H9 (cell line): ENCODE measurements at regions not wholly inside any gene's neighbourhood (a gene's known extent, or its start where the extent isn't known, plus 50 kb on each side); places are given as distances from the start of the nearest gene placed in this dataset.

ENCODE experiments used
- DNase-seq: peaks from one replicate; pipeline ENCODE4 v3.0.0-alpha.2; 2017
- H2AFZ ChIP-seq: one replicate; pipeline ENCODE4 v1.6.1; 2013; ENCODE audit warnings: mild to moderate bottlenecking, low read length, control low read depth, moderate library complexity
- H2AK5ac ChIP-seq: 2 replicates; pipeline ENCODE4 v1.6.1; 2013; ENCODE audit warnings: low read length, control low read depth, mixed read lengths; ENCODE audit not compliant: insufficient read length
- H2BK120ac ChIP-seq: one replicate; pipeline ENCODE4 v1.6.1; 2013; ENCODE audit warnings: low read depth, mild to moderate bottlenecking, low read length, control low read depth, inconsistent platforms; ENCODE audit not compliant: poor library complexity, severe bottlenecking
- H2BK12ac ChIP-seq: 2 replicates; pipeline ENCODE4 v1.6.1; 2013; ENCODE audit warnings: low read length, control low read depth, mixed read lengths, low read depth; ENCODE audit not compliant: insufficient read length
- H2BK15ac ChIP-seq: 2 replicates; pipeline ENCODE4 v1.6.1; 2013; ENCODE audit warnings: low read depth, low read length, control low read depth
- H2BK20ac ChIP-seq: one replicate; pipeline ENCODE4 v1.6.1; 2013; ENCODE audit warnings: low read depth, mild to moderate bottlenecking, low read length, control low read depth, inconsistent platforms; ENCODE audit not compliant: poor library complexity, severe bottlenecking
- H2BK5ac ChIP-seq: 2 replicates; pipeline ENCODE4 v1.6.1; 2013; ENCODE audit warnings: low read length, control low read depth, mixed read lengths; ENCODE audit not compliant: insufficient read length
- H3K14ac ChIP-seq: 2 replicates; pipeline ENCODE4 v1.6.1; 2013; ENCODE audit warnings: low read length, control low read depth; ENCODE audit not compliant: insufficient read depth
- H3K18ac ChIP-seq: 2 replicates; pipeline ENCODE4 v1.6.1; 2013; ENCODE audit warnings: low read depth, mild to moderate bottlenecking, mixed read lengths, low read length, control low read depth; ENCODE audit not compliant: insufficient read length
- H3K23ac ChIP-seq: 2 replicates; pipeline ENCODE4 v1.6.1; 2013; ENCODE audit warnings: low read length, control low read depth, mixed read lengths, low read depth; ENCODE audit not compliant: insufficient read length
- H3K23me2 ChIP-seq: 2 replicates; pipeline ENCODE4 v1.6.1; 2013; ENCODE audit warnings: low read depth, mild to moderate bottlenecking, mixed read lengths, low read length, control low read depth; ENCODE audit not compliant: insufficient read length, poor library complexity, severe bottlenecking
- H3K27ac ChIP-seq: 2 replicates; pipeline ENCODE4 v1.5.1; 2013; ENCODE audit warnings: low read length, control low read depth, mixed read lengths, low read depth; ENCODE audit not compliant: insufficient read length
- H3K27me3 ChIP-seq: 2 replicates; pipeline ENCODE4 v1.6.1; 2013; ENCODE audit warnings: low read length, control low read depth, inconsistent platforms; ENCODE audit not compliant: insufficient read depth
- H3K4ac ChIP-seq: 2 replicates; pipeline ENCODE4 v1.6.1; 2013; ENCODE audit warnings: low read depth, mild to moderate bottlenecking, control low read depth, inconsistent platforms, low read length, moderate library complexity
- H3K4me1 ChIP-seq: 2 replicates; pipeline ENCODE4 v1.6.1; 2013; ENCODE audit warnings: low read length, control low read depth, inconsistent platforms; ENCODE audit not compliant: insufficient read depth
- H3K4me2 ChIP-seq: 2 replicates; pipeline ENCODE4 v1.6.1; 2013; ENCODE audit warnings: low read length, control low read depth, mixed read lengths; ENCODE audit not compliant: insufficient read length, insufficient read depth
- H3K56ac ChIP-seq: 2 replicates; pipeline ENCODE4 v1.6.1; 2013; ENCODE audit warnings: low read depth, mild to moderate bottlenecking, mixed read lengths, low read length, control low read depth; ENCODE audit not compliant: insufficient read length
- H3K79me1 ChIP-seq: 2 replicates; pipeline ENCODE4 v1.6.1; 2013; ENCODE audit warnings: low read depth, mild to moderate bottlenecking, moderate library complexity, low read length, control low read depth, inconsistent platforms; ENCODE audit not compliant: insufficient read depth, poor library complexity, severe bottlenecking
- H3K79me2 ChIP-seq: 2 replicates; pipeline ENCODE4 v1.6.1; 2013; ENCODE audit warnings: low read length, control low read depth, inconsistent platforms; ENCODE audit not compliant: insufficient read depth
- H3K9ac ChIP-seq: 2 replicates; pipeline ENCODE4 v1.6.1; 2013; ENCODE audit warnings: low read length, control low read depth, mixed read lengths; ENCODE audit not compliant: insufficient read length; ENCODE audit errors: extremely low read depth
- H3K9me3 ChIP-seq: one replicate; pipeline ENCODE4 v1.6.1; 2013; ENCODE audit warnings: low read depth, low read length, inconsistent platforms; ENCODE audit not compliant: control insufficient read depth
- H3T11ph ChIP-seq: one replicate; pipeline ENCODE4 v1.6.1; 2013; ENCODE audit warnings: mild to moderate bottlenecking, low read length, control low read depth, inconsistent platforms
- H4K20me1 ChIP-seq: one replicate; pipeline ENCODE4 v1.6.1; 2013; ENCODE audit not compliant: control insufficient read depth, insufficient read length, insufficient read depth
- H4K5ac ChIP-seq: 2 replicates; pipeline ENCODE4 v1.6.1; 2013; ENCODE audit warnings: low read depth, mild to moderate bottlenecking, mixed read lengths, low read length, control low read depth; ENCODE audit not compliant: insufficient read length
- H4K8ac ChIP-seq: replicated peaks from 2 replicates; pipeline ENCODE4 v1.6.1; 2013; ENCODE audit warnings: low read length, control low read depth, mixed read lengths, low read depth; ENCODE audit not compliant: insufficient read length
- H4K91ac ChIP-seq: 2 replicates; pipeline ENCODE4 v1.6.1; 2013; ENCODE audit warnings: low read depth, mild to moderate bottlenecking, moderate library complexity, mixed read lengths, low read length, control low read depth; ENCODE audit not compliant: insufficient read length
- H3K27ac Mint-ChIP-seq, 3 experiments: 2 replicates in 2 of 3; 3 replicates in 1 of 3; pipeline ENCODE4 v1.8.0; 2020 to 2021; ENCODE audit warnings: mixed read lengths in 3 of 3, mild to moderate bottlenecking in 1 of 3, moderate library complexity in 1 of 3
- H3K27me3 Mint-ChIP-seq: 2 replicates; pipeline ENCODE4 v1.8.0; 2021; ENCODE audit warnings: low read depth, mild to moderate bottlenecking, moderate library complexity, mixed read lengths
- H3K36me3 Mint-ChIP-seq, 3 experiments: 2 replicates in 2 of 3; 3 replicates in 1 of 3; pipeline ENCODE4 v1.8.0; 2020 to 2021; ENCODE audit warnings: low read depth in 3 of 3, mixed read lengths in 3 of 3; ENCODE audit not compliant: insufficient read depth in 1 of 3
- H3K4me1 Mint-ChIP-seq, 2 experiments: 2 replicates each; pipeline ENCODE4 v1.8.0; 2020; ENCODE audit warnings: mixed read lengths in 2 of 2
- H3K4me3 Mint-ChIP-seq, 2 experiments: 2 replicates in 1 of 2; 3 replicates in 1 of 2; pipeline ENCODE4 v1.8.0; 2020 to 2021; ENCODE audit warnings: mild to moderate bottlenecking in 2 of 2, mixed read lengths in 2 of 2, moderate library complexity in 1 of 2
- H3K9me3 Mint-ChIP-seq, 2 experiments: 2 replicates in 1 of 2; 3 replicates in 1 of 2; pipeline ENCODE4 v1.8.0; 2020; ENCODE audit warnings: mild to moderate bottlenecking in 2 of 2, mixed read lengths in 2 of 2, moderate library complexity in 1 of 2
- TF ChIP-seq, protein P1 (sequence below): fragments of 200-600 bp; sonication (generic); conservative IDR thresholded peaks from 3 replicates; pipeline ENCODE4 v1.8.0; 2021; ENCODE audit warnings: antibody characterized with exemption, mild to moderate bottlenecking

GRCh38 chr14:42374332-42374731 lies 767.7 kb downstream of the LRFN5 start:
- H3K23me2 ChIP-seq, result no peaks in the 10 kb centered on the region
- H3K4me2 ChIP-seq, result no peak overlapping the region
- H3T11ph ChIP-seq, result no peak overlapping the region
- no peak overlapping the region for H4K8ac ChIP-seq
- no peak overlapping the region for H3K23ac ChIP-seq
- H3K4me1 Mint-ChIP-seq, result no peaks in the 10 kb centered on the region
- DNase-seq, result no peak
- no peak overlapping the region for H2BK120ac ChIP-seq
- no peak overlapping the region for H4K91ac ChIP-seq
- H3K27me3 ChIP-seq, result no peaks in the 10 kb centered on the region
- H3K4ac ChIP-seq, result no peak overlapping the region
- H3K9me3 ChIP-seq, result no peaks in the 10 kb centered on the region
- H3K36me3 Mint-ChIP-seq, result no peaks in the 10 kb centered on the region
- H3K56ac ChIP-seq, result no peak overlapping the region
- no peak overlapping the region for H2AFZ ChIP-seq
- TF ChIP-seq, protein P1, sequence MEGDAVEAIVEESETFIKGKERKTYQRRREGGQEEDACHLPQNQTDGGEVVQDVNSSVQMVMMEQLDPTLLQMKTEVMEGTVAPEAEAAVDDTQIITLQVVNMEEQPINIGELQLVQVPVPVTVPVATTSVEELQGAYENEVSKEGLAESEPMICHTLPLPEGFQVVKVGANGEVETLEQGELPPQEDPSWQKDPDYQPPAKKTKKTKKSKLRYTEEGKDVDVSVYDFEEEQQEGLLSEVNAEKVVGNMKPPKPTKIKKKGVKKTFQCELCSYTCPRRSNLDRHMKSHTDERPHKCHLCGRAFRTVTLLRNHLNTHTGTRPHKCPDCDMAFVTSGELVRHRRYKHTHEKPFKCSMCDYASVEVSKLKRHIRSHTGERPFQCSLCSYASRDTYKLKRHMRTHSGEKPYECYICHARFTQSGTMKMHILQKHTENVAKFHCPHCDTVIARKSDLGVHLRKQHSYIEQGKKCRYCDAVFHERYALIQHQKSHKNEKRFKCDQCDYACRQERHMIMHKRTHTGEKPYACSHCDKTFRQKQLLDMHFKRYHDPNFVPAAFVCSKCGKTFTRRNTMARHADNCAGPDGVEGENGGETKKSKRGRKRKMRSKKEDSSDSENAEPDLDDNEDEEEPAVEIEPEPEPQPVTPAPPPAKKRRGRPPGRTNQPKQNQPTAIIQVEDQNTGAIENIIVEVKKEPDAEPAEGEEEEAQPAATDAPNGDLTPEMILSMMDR, result no peak
- no peaks in the 10 kb centered on the region for H3K9me3 Mint-ChIP-seq
- no peaks in the 10 kb centered on the region for H4K20me1 ChIP-seq
- no peak overlapping the region for H3K27ac Mint-ChIP-seq
- no peak overlapping the region for H2BK20ac ChIP-seq
- H4K5ac ChIP-seq, result no peak overlapping the region
- H3K18ac ChIP-seq, result no peak overlapping the region
- no peak overlapping the region for H3K14ac ChIP-seq
- H2BK5ac ChIP-seq, result no peak overlapping the region
- H2BK15ac ChIP-seq, result no peak overlapping the region
- H3K9ac ChIP-seq, result no peak overlapping the region
- no peak overlapping the region for H3K27ac ChIP-seq
- H3K79me2 ChIP-seq, result no peaks in the 10 kb centered on the region; the same call in 1 of the 2 replicates
- H3K79me1 ChIP-seq, result no peaks in the 10 kb centered on the region
- H3K4me3 Mint-ChIP-seq, result no peak overlapping the region
- no peak overlapping the region for H2AK5ac ChIP-seq
- peaks cover 2% of the 10 kb centered on the region; the same call in 1 of the 2 replicates for H3K27me3 Mint-ChIP-seq
- H2BK12ac ChIP-seq, result no peak overlapping the region
- no peaks in the 10 kb centered on the region for H3K4me1 ChIP-seq
